Caki2 (cell line): ENCODE measurements at regions not wholly inside any gene's neighbourhood (a gene's known extent, or its start where the extent isn't known, plus 50 kb on each side); places are given as distances from the start of the nearest gene placed in this dataset.
A peak's percentile ranks its signal among the peaks of the same experiment; 100 is the strongest.
"Not testable (repeated sequence)": the region's sequence is repeated elsewhere in the genome, so short reads cannot be mapped to it uniquely, and the experiment has no call there.

Source experiments
- DNase-seq: peaks from one replicate; pipeline ENCODE4 v3.0.0-alpha.2; 2015; ENCODE audit warnings: low read depth
- in situ Hi-C: cut with HindIII; loops from 2 replicates; pipeline ENCODE4 v1.10.0; 2016; ENCODE audit warnings: low sequenced_read_pairs, low pct_unique_long_range_greater_than_20kb, mixed read lengths

DNA sequence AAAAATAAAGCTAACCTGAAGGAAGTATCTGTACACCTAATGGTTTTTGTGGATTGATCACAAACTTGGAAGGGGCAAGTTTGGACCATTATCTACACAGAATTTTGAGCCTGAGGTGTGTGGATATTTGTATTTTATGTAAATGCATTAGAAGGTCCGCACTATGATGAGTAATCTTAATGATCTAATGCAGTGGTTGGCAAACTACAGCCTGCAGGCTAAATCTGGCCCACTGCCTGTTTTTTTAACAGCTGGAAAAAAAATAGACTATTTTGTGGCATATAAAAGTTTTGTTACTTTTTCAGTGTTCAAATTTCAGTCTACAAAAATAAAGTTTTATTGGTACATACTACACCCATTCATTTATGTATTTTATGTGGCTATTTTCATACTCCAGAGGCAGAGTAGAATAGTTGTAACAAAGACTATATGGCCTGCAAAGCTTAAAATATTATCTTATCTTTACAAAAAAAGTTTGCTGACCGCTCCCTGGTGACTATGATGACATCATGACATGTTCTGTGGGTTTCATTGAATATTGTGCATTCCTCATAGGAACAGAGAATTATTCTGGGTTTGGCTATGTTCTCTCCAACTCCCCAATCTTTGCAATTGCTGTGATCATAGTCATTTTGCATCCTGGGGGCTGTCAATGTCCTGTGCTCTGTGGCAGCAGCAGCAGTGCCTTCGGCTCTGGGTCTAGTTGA lies 962.6 kb upstream of the FBXO33 start:
- no peak for DNase-seq
- in situ Hi-C loops, result no loop called here

DNA sequence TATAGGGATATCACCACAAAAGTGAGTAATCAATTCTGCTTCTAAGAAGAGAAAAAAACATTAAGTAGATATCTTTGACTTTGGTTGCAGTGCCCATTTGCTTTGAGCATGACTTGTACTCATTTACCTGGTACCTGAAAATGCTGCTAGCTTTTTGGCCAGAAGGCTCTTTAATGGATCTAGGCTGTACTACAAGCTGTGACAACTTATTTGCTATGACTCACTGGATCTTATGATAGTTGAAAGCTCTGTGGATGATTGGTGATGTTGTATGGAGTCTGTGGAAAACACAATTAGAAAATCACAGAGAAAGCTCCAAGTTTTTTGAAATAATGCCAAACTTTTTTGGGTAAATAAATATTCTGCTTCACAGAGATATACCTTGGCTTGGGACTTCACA lies 960.9 kb upstream of the FBXO33 start:
- in situ Hi-C loops, result no loop called here
- DNase-seq, result peak; percentile 11

DNA sequence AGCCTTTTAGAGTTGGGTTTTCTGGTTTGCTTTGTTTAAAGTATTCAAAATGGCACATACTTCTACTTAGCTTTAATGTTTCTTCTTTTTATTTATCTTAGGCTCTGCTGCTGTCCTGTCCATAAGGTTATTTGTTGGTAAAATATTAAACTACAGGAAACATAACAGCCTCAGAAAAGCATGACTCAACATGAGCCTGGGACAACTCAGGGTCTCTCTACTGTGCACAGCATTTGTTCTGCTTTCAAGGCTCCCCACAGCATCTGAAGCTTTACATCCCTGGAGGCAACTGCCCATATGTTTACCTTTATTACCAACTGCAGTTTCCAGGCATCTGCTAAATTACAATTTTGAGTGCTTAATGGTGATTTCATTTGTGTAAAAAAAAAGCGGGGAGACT lies 954.2 kb upstream of the FBXO33 start:
- no peak for DNase-seq
- in situ Hi-C loops, result no loop called here

DNA sequence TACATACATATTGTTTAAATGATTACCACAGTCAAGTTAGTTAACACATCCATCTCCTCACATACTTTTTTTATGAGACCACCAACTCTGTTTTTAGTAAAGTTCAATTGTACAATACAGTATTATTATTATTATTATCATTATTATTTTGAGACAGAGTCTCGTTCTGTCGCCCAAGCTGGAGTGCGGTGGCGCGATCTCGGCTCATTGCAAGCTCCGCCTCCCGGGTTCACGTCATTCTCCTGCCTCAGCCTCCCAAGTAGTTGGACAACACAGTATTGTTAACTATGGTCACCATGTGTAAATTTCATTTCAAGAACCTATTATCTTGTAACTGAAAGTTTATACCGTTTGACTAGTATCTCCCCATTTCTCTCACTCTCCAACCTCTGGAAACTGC lies 942.0 kb upstream of the FBXO33 start:
- in situ Hi-C loops, result no loop called here
- DNase-seq, result no peak

DNA sequence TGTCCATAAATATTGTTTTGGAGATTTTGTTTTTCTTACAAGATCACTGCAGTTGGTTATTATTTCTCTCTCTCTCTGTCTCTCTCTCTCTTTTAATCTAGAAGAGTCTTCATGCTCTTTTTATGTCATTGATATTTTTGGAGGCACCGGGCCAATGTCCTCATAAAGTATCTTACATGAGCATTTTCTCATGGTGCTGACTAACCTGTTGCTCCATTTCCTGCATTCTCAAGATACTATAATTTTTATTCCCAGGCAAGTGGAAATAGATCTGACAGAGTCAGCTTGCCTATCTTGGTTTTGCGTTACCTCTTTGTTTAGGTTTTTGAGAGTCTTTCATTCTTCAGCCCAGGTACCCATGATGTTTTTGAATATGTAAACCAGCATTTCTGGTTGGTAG lies 938.8 kb upstream of the FBXO33 start:
- in situ Hi-C loops, result no loop called here
- DNase-seq, result no peak

DNA sequence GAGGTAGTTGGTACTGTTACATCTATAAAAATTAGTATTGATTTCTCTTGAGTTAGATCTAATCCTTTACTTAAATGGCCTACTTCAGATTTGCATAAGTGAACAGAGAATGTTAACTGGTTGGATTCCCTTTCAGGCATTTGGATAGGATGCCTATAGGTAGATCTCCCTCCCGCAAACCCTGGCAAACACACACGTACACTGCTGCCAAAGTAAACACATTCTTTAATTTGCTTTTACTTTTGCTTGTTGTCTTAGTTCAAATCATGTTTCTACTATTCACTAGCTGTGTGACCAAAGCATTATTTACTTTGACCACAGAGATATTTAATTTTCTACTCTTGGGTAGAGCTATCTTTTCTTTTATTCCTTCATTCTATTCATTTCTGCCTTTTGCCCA lies 936.1 kb upstream of the FBXO33 start:
- DNase-seq, result peak; percentile 13
- in situ Hi-C loops, result no loop called here

DNA sequence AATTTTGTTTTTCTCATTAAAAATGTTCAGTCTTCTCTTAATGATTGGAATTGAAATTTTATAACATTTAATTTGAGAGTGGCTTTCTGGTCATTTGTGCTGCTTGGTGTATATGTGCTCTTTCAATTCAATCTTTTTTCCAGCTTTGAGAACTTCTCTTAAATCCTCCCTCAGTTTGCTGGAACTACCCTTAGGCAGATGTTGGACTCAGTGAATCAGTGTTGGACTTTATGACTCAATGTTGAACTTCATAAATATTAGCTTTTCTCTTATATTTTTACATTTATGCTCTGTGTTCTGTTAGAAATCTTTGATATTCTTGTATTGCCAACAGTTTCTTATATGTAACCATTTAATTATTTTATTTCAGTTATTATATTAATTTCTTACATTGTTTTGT lies 935.5 kb upstream of the FBXO33 start:
- no peak for DNase-seq
- in situ Hi-C loops, result no loop called here

DNA sequence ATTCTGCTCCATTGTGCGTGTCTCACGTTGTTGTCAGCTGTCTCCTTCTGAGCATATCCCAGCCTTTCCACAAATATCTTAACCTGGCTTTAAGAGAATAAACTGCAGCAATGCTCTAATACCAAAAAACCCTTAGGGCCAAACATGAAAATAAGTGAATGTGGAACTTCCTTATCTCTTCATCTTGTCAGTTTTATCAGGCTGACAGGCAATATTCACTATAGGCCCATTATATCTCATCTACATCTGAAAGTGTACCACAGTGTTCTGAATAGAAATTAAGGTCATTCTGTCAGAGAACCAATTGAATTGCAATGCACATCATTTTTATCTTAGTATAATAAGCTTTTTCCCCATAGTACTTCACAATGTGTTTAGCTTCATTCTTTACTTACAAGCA lies 933.1 kb upstream of the FBXO33 start:
- DNase-seq, result no peak
- in situ Hi-C loops, result no loop called here

DNA sequence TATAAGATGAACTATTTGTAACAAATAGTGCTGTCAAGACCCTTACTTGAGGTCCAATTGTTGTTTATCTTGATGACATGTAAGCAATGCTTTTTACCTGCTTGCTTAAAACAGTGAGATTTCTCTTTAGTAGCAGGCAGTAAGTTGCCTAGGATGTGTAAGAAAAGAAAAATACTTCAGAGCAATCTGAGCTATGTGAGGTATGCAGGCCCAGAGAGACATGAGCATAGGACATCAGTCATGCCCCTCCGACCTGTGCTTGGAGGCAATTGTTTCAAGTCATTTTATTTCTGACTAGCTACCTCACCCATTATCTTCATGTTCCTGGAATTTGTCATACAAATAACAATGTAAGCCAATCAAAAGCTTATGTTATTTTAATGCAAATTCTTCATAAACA lies 930.6 kb upstream of the FBXO33 start:
- DNase-seq, result peak; percentile 6
- in situ Hi-C loops, result no loop called here

DNA sequence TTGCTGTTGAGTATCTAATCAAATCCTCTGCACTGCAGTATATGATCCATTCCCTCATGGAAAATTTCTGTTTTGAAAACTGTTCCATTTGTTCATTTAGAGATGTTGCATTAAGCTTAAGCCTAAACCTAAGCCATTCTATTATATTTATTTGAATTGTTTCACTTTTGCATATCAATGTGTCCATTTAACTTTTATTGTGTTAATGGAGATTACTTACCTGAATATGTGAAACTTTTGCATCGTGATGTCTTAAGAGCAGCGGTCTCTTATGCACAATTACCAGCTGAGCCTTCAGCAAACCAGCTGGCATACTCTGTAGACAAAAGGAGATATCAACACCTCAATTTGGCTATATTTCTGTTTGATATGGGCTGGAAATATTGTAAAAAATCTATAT lies 922.5 kb upstream of the FBXO33 start:
- no peak for DNase-seq
- in situ Hi-C loops, result no loop called here

DNA sequence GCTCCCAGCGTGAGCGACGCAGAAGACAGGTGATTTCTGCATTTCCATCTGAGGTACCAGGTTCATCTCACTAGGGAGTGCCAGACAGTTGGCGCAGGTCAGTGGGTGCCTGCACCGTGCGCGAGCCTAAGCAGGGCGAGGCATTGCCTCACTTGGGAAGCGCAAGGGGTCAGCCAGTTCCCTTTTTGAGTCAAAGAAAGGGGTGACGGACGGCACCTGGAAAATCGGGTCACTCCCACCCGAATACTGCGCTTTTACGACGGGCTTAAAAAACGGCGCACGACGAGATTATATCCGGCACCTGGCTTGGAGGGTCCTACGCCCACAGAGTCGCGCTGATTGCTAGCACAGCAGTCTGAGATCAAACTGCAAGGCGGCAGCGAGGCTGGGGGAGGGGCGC lies 915.9 kb upstream of the FBXO33 start:
- DNase-seq, in situ Hi-C loops: not testable (repeated sequence)

DNA sequence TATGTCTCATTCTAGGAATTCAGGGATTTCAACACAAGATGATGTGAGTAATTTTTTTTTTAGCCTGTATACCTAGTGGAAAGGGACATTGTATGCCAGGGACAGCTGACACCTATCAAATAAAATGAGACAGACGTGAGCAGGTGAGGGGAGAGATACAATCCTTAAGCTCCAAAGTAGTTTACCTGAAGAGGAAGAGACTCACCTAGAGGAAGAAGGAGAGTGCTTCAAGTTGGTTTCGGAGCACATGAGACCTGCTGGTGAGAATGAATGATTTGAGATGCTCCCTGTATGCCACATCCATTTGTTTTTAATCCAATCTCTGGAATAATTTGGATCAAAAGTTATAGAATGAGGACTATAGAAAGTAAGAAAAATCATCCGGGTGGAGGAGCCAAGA lies 915.4 kb upstream of the FBXO33 start:
- no peak for DNase-seq
- in situ Hi-C loops, result no loop called here

DNA sequence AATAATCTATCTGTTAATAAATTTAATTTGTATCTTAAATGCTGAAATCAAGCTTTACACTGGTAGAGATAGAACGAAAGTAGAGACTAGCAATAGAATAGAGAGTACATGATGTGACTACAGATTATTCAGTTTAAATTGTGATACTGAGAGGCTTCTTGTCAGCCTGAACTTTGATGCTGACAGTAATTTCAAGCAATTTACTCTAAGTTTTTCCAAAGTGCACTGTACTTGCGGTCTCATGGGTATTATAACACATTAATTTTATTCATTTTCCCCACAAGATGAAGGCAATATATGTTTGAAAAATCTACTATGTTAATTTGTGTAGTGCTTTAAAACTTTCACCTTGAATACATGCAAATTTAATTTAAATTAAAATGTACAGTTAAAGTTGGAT lies 914.0 kb upstream of the FBXO33 start:
- no peak for DNase-seq
- in situ Hi-C loops, result no loop called here

DNA sequence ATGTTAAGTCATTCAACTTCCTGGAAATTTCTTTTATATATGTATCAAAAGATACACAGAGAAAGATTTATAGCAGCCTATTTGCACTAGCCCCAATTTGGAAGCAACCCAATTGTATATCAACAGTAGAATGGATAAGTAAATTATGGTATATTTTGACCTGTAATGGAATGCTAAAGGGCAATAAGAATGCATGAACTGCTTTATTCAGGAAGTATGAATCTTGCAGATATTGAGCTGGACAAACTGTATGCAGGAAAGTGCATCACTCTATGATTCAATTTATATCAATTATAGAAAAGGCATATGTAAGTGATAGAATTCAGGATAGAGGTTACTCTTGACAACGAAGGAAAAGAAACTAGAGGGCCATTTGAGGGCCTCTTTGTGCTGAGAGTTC lies 913.1 kb upstream of the FBXO33 start:
- no peak for DNase-seq
- in situ Hi-C loops, result no loop called here

DNA sequence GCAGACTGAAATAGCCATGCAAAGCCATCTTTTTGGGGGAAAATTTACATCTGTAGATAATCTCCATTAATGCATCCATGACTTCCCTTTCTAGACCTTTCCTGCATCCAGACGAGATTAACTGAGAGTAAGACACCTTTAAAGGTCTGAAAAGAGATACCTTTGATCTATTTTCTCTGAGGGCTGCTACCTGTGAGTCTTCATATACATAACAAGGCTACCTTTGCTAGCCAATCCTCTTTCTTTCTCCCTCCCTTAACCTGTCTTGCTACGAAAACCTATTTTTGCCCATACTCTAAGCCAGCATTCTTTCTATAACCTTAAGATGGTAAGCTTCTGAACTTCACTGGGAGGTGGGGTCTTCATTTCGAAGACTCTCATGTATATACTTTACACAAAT lies 908.5 kb upstream of the FBXO33 start:
- in situ Hi-C loops, result no loop called here
- DNase-seq, result no peak

DNA sequence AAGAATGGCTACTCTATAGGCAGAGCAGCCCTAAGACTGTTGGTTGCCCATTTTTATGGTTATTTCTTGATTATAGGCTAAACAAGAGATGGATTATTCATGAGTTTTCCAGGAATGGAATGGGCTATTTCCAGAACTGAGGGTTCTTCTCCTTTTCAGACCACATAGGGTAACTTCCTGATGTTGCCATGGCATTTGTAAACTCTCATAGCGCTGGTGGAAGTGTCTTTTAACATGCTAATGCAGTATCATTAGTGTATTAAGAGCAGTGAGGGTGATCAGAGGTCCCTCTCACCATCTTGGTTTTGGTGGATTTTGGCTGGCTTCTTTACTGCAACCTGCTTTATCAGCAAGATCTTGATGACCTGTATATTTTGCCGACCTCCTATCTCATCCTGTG lies 904.6 kb upstream of the FBXO33 start:
- DNase-seq, result no peak
- in situ Hi-C loops, result no loop called here

DNA sequence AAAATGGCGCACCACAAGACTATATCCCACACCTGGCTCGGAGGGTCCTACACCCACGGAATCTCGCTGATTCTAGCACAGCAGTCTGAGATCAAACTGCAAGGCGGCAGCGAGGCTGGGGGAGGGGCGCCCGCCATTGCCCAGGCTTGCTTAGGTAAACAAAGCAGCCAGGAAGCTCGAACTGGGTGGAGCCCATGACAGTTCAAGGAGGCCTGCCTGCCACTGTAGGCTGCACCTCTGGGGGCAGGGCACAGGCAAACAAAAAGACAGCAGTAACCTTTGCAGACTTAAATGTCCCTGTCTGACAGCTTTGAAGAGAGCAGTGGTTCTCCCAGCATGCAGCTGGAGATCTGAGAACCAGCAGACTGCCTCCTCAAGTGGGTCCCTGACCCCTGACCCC lies 894.3 kb upstream of the FBXO33 start:
- in situ Hi-C loops, DNase-seq: not testable (repeated sequence)

DNA sequence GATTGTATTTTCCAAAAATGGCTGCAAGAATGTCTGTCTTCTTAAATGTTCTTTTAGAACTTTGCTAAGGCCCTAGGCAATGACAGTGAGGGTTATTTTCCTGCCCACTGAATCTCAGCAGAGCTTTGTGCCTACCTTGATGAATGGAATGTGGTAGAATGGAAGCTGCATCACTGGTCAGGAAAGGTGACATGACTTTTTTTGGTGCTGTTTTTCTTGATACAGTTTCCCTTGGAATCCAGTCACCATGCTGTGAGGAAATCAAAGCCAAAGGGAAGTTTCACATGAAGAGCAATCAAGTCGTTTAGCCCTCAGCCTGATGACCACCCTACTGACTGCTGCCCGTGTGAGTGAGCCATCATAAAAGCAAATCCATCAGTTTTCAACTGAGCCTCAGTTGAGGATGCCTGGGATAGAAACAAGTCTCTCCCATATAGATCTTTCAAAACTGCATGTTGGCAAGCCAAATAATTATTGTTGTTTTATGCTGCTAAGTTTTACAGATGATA lies 886.0 kb upstream of the FBXO33 start:
- no peak for DNase-seq
- in situ Hi-C loops, result no loop called here

DNA sequence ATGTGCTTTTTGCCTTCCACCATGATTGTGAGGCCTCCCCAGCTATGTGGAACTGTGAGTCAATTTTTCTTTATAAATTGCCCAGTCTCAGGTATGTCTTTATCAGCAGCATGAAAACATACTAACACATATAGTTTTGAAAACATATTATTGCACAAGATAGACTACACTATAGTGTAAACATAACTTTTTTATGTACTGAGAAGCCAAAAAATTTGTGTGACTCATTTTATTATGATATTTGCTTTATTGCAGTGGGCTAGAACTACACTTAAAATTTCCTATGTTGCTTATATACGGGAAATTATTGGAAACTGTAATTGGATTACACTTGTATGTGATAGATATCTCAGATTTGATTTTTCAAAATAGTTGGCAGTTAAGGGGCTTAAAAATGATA lies 885.5 kb upstream of the FBXO33 start:
- no peak for DNase-seq
- in situ Hi-C loops, result no loop called here

DNA sequence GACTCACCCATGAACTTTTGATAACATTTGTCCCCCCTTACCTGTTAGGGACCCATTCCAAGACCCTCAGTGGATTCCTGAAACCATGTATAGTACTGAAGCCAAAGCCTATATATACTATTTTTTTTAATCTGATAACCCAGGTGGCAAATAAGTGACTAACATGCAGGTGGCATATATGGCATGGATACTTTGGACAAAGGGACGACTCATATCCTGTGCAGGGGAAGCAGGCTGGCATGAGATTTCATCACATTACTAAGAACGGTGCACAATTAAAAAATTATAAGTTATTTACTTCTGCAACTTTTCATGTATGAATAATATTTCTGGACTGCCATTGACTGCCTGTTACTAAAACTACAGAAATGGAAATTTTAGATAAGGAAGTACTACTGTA lies 880.1 kb upstream of the FBXO33 start:
- in situ Hi-C loops, result no loop called here
- no peak for DNase-seq

DNA sequence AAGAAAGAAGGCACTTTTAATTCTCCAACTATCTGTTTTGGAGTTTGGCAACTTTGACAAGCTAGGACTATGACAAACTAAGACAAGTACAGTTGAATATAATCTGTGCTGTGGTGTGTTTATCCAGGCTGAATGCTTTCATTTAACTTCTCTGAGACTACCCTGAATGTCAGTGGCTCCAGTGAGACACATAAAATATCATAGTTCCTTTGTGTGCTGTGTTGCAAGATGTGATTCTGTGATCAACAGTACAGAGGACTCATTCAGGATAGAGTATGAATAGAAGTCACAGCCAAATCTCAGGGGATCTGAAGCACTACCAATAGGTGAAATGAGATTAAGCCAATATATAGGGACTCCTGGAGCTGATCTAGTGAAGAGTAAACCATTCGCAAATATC lies 876.9 kb upstream of the FBXO33 start:
- DNase-seq, result no peak
- in situ Hi-C loops, result no loop called here
